H9 (cell line): ENCODE measurements at regions not wholly inside any gene's neighbourhood (a gene's known extent, or its start where the extent isn't known, plus 50 kb on each side); places are given as distances from the start of the nearest gene placed in this dataset.

ENCODE experiments used
- DNase-seq: peaks from one replicate; pipeline ENCODE4 v3.0.0-alpha.2; 2017
- H2AFZ ChIP-seq: one replicate; pipeline ENCODE4 v1.6.1; 2013; ENCODE audit warnings: mild to moderate bottlenecking, low read length, control low read depth, moderate library complexity
- H2AK5ac ChIP-seq: 2 replicates; pipeline ENCODE4 v1.6.1; 2013; ENCODE audit warnings: low read length, control low read depth, mixed read lengths; ENCODE audit not compliant: insufficient read length
- H2BK120ac ChIP-seq: one replicate; pipeline ENCODE4 v1.6.1; 2013; ENCODE audit warnings: low read depth, mild to moderate bottlenecking, low read length, control low read depth, inconsistent platforms; ENCODE audit not compliant: poor library complexity, severe bottlenecking
- H2BK12ac ChIP-seq: 2 replicates; pipeline ENCODE4 v1.6.1; 2013; ENCODE audit warnings: low read length, control low read depth, mixed read lengths, low read depth; ENCODE audit not compliant: insufficient read length
- H2BK15ac ChIP-seq: 2 replicates; pipeline ENCODE4 v1.6.1; 2013; ENCODE audit warnings: low read depth, low read length, control low read depth
- H2BK20ac ChIP-seq: one replicate; pipeline ENCODE4 v1.6.1; 2013; ENCODE audit warnings: low read depth, mild to moderate bottlenecking, low read length, control low read depth, inconsistent platforms; ENCODE audit not compliant: poor library complexity, severe bottlenecking
- H2BK5ac ChIP-seq: 2 replicates; pipeline ENCODE4 v1.6.1; 2013; ENCODE audit warnings: low read length, control low read depth, mixed read lengths; ENCODE audit not compliant: insufficient read length
- H3K14ac ChIP-seq: 2 replicates; pipeline ENCODE4 v1.6.1; 2013; ENCODE audit warnings: low read length, control low read depth; ENCODE audit not compliant: insufficient read depth
- H3K18ac ChIP-seq: 2 replicates; pipeline ENCODE4 v1.6.1; 2013; ENCODE audit warnings: low read depth, mild to moderate bottlenecking, mixed read lengths, low read length, control low read depth; ENCODE audit not compliant: insufficient read length
- H3K23ac ChIP-seq: 2 replicates; pipeline ENCODE4 v1.6.1; 2013; ENCODE audit warnings: low read length, control low read depth, mixed read lengths, low read depth; ENCODE audit not compliant: insufficient read length
- H3K23me2 ChIP-seq: 2 replicates; pipeline ENCODE4 v1.6.1; 2013; ENCODE audit warnings: low read depth, mild to moderate bottlenecking, mixed read lengths, low read length, control low read depth; ENCODE audit not compliant: insufficient read length, poor library complexity, severe bottlenecking
- H3K27ac ChIP-seq: 2 replicates; pipeline ENCODE4 v1.5.1; 2013; ENCODE audit warnings: low read length, control low read depth, mixed read lengths, low read depth; ENCODE audit not compliant: insufficient read length
- H3K27me3 ChIP-seq: 2 replicates; pipeline ENCODE4 v1.6.1; 2013; ENCODE audit warnings: low read length, control low read depth, inconsistent platforms; ENCODE audit not compliant: insufficient read depth
- H3K4ac ChIP-seq: 2 replicates; pipeline ENCODE4 v1.6.1; 2013; ENCODE audit warnings: low read depth, mild to moderate bottlenecking, control low read depth, inconsistent platforms, low read length, moderate library complexity
- H3K4me1 ChIP-seq: 2 replicates; pipeline ENCODE4 v1.6.1; 2013; ENCODE audit warnings: low read length, control low read depth, inconsistent platforms; ENCODE audit not compliant: insufficient read depth
- H3K4me2 ChIP-seq: 2 replicates; pipeline ENCODE4 v1.6.1; 2013; ENCODE audit warnings: low read length, control low read depth, mixed read lengths; ENCODE audit not compliant: insufficient read length, insufficient read depth
- H3K56ac ChIP-seq: 2 replicates; pipeline ENCODE4 v1.6.1; 2013; ENCODE audit warnings: low read depth, mild to moderate bottlenecking, mixed read lengths, low read length, control low read depth; ENCODE audit not compliant: insufficient read length
- H3K79me1 ChIP-seq: 2 replicates; pipeline ENCODE4 v1.6.1; 2013; ENCODE audit warnings: low read depth, mild to moderate bottlenecking, moderate library complexity, low read length, control low read depth, inconsistent platforms; ENCODE audit not compliant: insufficient read depth, poor library complexity, severe bottlenecking
- H3K79me2 ChIP-seq: 2 replicates; pipeline ENCODE4 v1.6.1; 2013; ENCODE audit warnings: low read length, control low read depth, inconsistent platforms; ENCODE audit not compliant: insufficient read depth
- H3K9ac ChIP-seq: 2 replicates; pipeline ENCODE4 v1.6.1; 2013; ENCODE audit warnings: low read length, control low read depth, mixed read lengths; ENCODE audit not compliant: insufficient read length; ENCODE audit errors: extremely low read depth
- H3K9me3 ChIP-seq: one replicate; pipeline ENCODE4 v1.6.1; 2013; ENCODE audit warnings: low read depth, low read length, inconsistent platforms; ENCODE audit not compliant: control insufficient read depth
- H3T11ph ChIP-seq: one replicate; pipeline ENCODE4 v1.6.1; 2013; ENCODE audit warnings: mild to moderate bottlenecking, low read length, control low read depth, inconsistent platforms
- H4K20me1 ChIP-seq: one replicate; pipeline ENCODE4 v1.6.1; 2013; ENCODE audit not compliant: control insufficient read depth, insufficient read length, insufficient read depth
- H4K5ac ChIP-seq: 2 replicates; pipeline ENCODE4 v1.6.1; 2013; ENCODE audit warnings: low read depth, mild to moderate bottlenecking, mixed read lengths, low read length, control low read depth; ENCODE audit not compliant: insufficient read length
- H4K8ac ChIP-seq: replicated peaks from 2 replicates; pipeline ENCODE4 v1.6.1; 2013; ENCODE audit warnings: low read length, control low read depth, mixed read lengths, low read depth; ENCODE audit not compliant: insufficient read length
- H4K91ac ChIP-seq: 2 replicates; pipeline ENCODE4 v1.6.1; 2013; ENCODE audit warnings: low read depth, mild to moderate bottlenecking, moderate library complexity, mixed read lengths, low read length, control low read depth; ENCODE audit not compliant: insufficient read length
- H3K27ac Mint-ChIP-seq, 3 experiments: 2 replicates in 2 of 3; 3 replicates in 1 of 3; pipeline ENCODE4 v1.8.0; 2020 to 2021; ENCODE audit warnings: mixed read lengths in 3 of 3, mild to moderate bottlenecking in 1 of 3, moderate library complexity in 1 of 3
- H3K27me3 Mint-ChIP-seq: 2 replicates; pipeline ENCODE4 v1.8.0; 2021; ENCODE audit warnings: low read depth, mild to moderate bottlenecking, moderate library complexity, mixed read lengths
- H3K36me3 Mint-ChIP-seq, 3 experiments: 2 replicates in 2 of 3; 3 replicates in 1 of 3; pipeline ENCODE4 v1.8.0; 2020 to 2021; ENCODE audit warnings: low read depth in 3 of 3, mixed read lengths in 3 of 3; ENCODE audit not compliant: insufficient read depth in 1 of 3
- H3K4me1 Mint-ChIP-seq, 2 experiments: 2 replicates each; pipeline ENCODE4 v1.8.0; 2020; ENCODE audit warnings: mixed read lengths in 2 of 2
- H3K4me3 Mint-ChIP-seq, 2 experiments: 2 replicates in 1 of 2; 3 replicates in 1 of 2; pipeline ENCODE4 v1.8.0; 2020 to 2021; ENCODE audit warnings: mild to moderate bottlenecking in 2 of 2, mixed read lengths in 2 of 2, moderate library complexity in 1 of 2
- H3K9me3 Mint-ChIP-seq, 2 experiments: 2 replicates in 1 of 2; 3 replicates in 1 of 2; pipeline ENCODE4 v1.8.0; 2020; ENCODE audit warnings: mild to moderate bottlenecking in 2 of 2, mixed read lengths in 2 of 2, moderate library complexity in 1 of 2
- WGBS: extraction: QIAGEN DNeasy Blood & Tissue Kit; methylation state at CpG from one replicate; pipeline ENCODE4 v1.1.7; 2013; ENCODE audit warnings: missing lambda C conversion rate, low lambda C conversion rate, mixed read lengths; ENCODE audit not compliant: insufficient read length; ENCODE audit errors: extremely low coverage; 5-methylcytosine and 5-hydroxymethylcytosine counted together
- TF ChIP-seq, protein P1 (sequence below): fragments of 200-600 bp; sonication (generic); conservative IDR thresholded peaks from 3 replicates; pipeline ENCODE4 v1.8.0; 2021; ENCODE audit warnings: antibody characterized with exemption, mild to moderate bottlenecking

GRCh38 chr5:158050421-158050820 lies 191.5 kb upstream of the CLINT1 start:
- Mint-ChIP-seq H3K4me1 (no peaks in the 10 kb centered on the region), H3K9me3 (no peaks in the 10 kb centered on the region), H3K27me3 (no peaks in the 10 kb centered on the region; the same call in none of the 2 replicates), H3K36me3 (no peaks in the 10 kb centered on the region), H3K4me3 (no peak overlapping the region), H3K27ac (no peak overlapping the region)
- H3T11ph ChIP-seq, result no peak overlapping the region
- H4K91ac ChIP-seq, result no peak overlapping the region
- H3K9me3 ChIP-seq, result no peaks in the 10 kb centered on the region
- WGBS, result no CpG with 5 or more reads among the region's 2 CpGs
- H2AK5ac ChIP-seq, result no peak overlapping the region
- no peak for DNase-seq
- no peak overlapping the region for H2BK12ac ChIP-seq
- H3K18ac ChIP-seq, result no peak overlapping the region
- H3K9ac ChIP-seq, result no peak overlapping the region
- no peak overlapping the region for H3K4ac ChIP-seq
- H3K79me2 ChIP-seq, result no peaks in the 10 kb centered on the region
- TF ChIP-seq, protein P1, sequence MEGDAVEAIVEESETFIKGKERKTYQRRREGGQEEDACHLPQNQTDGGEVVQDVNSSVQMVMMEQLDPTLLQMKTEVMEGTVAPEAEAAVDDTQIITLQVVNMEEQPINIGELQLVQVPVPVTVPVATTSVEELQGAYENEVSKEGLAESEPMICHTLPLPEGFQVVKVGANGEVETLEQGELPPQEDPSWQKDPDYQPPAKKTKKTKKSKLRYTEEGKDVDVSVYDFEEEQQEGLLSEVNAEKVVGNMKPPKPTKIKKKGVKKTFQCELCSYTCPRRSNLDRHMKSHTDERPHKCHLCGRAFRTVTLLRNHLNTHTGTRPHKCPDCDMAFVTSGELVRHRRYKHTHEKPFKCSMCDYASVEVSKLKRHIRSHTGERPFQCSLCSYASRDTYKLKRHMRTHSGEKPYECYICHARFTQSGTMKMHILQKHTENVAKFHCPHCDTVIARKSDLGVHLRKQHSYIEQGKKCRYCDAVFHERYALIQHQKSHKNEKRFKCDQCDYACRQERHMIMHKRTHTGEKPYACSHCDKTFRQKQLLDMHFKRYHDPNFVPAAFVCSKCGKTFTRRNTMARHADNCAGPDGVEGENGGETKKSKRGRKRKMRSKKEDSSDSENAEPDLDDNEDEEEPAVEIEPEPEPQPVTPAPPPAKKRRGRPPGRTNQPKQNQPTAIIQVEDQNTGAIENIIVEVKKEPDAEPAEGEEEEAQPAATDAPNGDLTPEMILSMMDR, result no peak
- H3K4me1 ChIP-seq, result no peaks in the 10 kb centered on the region
- no peaks in the 10 kb centered on the region for H3K23me2 ChIP-seq
- H3K27ac ChIP-seq, result no peak overlapping the region
- H2BK5ac ChIP-seq, result no peak overlapping the region
- no peak overlapping the region for H3K4me2 ChIP-seq
- H4K20me1 ChIP-seq, result no peaks in the 10 kb centered on the region
- H3K79me1 ChIP-seq, result no peaks in the 10 kb centered on the region
- no peak overlapping the region for H3K14ac ChIP-seq
- no peak overlapping the region for H2AFZ ChIP-seq
- no peak overlapping the region for H2BK15ac ChIP-seq
- H4K5ac ChIP-seq, result no peak overlapping the region
- H3K27me3 ChIP-seq, result no peaks in the 10 kb centered on the region
- H3K56ac ChIP-seq, result no peak overlapping the region
- H3K23ac ChIP-seq, result no peak overlapping the region
- no peak overlapping the region for H4K8ac ChIP-seq
- no peak overlapping the region for H2BK20ac ChIP-seq
- H2BK120ac ChIP-seq, result no peak overlapping the region
